ENCODE measurements at regions not wholly inside any gene's neighbourhood (a gene's known extent, or its start where the extent isn't known, plus 50 kb on each side); places are given as distances from the start of the nearest gene placed in this dataset.
A peak's percentile ranks its signal among the peaks of the same experiment; 100 is the strongest.

DNA sequence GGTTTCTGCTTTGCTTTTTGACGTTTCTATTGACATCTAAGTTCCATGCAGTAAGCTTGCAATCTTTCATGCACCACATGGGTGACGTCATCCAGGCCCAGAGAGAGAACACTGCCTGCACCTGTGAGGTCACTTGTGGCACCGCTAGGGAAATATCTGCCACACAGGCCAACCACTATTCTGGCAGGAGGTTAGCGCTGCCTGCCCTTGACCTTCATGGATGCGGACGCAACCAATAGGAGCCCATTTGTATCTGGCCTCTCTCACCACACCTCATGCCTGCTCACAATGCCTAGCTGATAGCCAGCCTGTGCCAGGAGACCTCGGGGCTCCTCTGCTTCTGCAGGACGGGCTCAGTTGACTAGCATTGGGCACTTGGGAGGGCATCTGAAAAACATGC, 55.8 kb upstream of the PRR23E start:
- no peak for DNase-seq

DNA sequence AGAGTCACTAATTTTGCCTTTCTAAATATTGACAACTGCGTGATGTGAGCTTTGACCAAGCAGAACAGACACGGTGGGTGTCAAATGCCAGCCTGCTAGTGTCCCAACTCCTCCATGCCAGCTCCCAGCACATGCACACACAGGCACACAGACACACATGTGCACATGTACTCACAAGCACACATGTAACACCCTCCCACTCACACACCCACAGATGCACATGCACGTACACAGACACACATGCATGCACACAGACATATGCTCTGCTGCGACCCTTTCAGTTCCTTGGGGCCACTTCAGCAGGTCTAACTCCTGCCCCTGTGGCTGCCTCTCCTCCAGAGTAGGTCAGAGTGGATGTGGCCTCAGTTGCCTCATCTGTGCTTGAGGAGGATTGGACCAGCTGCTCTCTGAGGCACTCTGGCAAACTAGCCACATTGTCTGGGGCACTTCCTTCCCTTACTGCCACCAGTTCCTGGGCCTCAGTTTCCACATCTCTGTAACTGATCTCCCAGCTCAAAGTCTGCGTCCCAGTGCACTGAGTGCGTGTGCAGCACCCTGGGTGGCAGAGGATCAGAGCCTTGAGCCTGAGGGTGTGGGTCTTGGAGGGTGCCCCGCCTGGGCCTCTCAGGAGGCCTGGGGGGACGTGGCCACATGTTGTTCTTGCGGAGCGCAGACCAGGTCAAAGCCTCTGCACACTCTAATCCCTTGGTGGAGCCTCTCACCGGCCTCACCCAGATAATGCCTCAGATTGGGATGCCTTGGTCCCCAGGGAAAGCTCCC, 55.0 kb upstream of the PRR23E start:
- DNase-seq, result no peak

DNA sequence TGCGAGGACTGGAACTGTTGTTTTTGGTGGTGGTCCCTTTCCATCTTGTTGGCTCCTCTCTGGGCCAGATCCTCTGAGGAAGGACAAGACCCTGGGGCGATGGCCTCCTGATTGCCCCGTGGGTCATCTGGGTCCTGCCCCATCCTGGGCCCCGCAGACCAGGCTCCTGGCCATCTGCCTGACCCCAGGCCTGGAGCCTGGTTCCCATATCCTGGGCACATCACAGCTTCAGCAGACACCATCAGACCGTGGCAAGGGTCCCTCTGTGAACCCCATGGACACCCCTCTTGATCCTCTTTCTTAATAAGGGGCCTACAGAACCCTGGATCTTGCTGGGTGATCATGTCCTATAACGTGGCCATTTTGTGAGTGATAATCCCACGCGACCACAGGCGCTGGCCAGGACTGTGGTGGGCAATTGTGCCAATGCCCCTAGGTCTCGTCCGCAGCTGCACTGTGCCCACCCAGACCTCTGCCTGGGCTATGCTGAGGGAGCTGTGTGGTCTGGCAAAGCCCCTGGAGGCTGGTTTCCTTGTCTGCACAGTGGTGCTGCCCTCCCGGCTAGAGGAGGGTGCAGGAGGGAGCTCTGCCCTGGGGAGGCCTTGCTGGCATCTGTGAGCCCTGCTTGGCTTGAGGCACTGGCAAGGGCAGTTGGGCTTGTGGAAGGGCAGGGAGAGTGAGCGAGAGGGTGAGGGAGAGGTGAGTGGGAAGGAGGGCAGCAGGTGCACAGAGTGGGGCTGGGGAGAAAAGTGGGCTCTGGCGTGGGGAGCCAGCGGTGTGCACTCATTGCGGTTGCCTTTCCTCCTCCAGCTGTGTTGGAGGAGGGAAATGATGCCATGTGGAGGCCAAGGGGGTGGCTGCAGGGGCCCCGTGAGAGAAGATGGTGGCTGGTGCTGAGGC, 53.1 kb upstream of the PRR23E start:
- DNase-seq, result no peak

DNA sequence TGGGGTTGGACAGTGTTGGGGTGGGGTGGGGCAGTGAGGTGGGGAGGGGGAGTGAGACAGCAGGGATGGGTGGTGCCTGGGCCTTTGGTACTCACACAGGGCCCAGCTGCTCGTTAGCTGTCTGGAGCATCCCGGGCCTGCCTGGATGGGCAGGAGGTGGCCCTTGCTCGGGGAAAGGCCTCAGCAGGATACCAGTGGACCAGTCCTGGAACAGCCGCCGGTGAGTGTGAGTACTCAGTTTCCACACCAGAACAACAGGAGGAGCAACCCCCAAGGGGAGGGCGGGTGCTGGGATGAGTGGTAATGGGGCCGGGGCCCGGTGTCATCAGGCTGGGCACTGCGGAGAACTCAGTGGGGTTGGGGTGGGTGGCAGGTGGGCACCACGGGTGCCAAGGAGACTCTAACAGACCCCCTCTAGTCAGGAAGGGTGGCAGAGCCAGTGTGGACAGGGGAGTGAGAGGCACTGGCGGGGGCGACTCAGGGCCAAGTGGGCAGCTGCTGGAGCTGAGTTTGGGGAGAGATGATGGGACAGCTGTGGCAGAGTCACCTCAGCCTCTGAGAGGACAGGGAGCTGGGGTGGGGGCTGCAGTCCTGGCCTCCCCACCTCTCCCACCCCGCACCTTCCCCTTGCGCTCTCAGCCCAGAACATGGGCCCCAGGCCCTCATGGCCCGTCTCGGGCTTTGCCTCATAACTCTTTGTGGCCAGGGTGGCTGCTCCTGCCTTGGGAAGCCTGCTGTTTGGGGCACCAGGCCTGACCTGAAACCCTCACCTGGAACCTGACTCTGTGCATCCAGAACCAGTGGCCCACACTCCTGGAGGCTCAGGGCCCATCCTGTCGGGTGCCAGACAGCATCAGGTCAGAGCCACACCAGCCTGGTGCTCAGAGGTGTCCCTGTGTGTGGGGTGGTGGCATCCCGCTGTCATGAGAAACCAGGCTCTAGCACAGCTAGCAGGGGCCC, 52.1 kb upstream of the PRR23E start:
- no peak for DNase-seq

DNA sequence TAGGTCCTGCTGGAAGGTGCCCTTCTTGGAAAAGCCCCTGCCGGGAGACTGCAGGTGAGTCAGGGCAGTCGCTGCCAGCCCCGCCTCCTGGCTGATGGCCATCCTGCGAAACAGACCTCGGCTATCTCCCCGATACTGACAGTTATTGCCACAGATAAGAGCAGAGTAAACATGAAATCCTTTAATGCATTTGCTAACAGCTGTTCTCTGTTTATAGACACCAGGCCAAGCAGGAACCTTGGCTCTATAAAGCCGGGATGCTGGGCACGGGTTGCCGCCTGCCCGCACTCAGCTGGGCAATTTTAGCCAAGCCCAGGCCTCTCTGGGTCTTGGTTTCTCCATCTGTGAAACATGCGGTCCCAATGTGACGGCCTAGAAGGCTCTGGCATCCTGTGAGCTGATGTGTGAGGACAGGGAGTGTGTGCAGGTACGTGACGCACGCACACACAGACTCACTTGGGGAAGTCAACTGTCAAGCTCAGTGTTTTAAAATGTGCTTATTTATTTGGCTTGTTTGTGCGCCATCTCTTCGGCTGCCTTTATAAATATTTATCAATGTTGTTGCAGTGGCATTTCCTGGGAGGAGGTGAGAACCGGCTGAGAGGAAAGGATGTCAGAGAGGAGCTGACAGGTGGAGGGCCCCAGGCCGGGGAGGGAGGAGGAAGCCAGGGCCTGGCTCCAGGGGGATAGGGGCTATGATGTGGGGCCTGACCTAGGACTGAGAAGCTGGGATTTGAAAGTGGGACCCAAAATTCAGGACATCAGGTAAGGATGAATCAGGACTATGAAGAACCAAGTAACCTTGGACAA, 50.8 kb upstream of the PRR23E start:
- peak; percentile 90 for DNase-seq
